ENCODE measurements at regions not wholly inside any gene's neighbourhood (a gene's known extent, or its start where the extent isn't known, plus 50 kb on each side); places are given as distances from the start of the nearest gene placed in this dataset.

DNA sequence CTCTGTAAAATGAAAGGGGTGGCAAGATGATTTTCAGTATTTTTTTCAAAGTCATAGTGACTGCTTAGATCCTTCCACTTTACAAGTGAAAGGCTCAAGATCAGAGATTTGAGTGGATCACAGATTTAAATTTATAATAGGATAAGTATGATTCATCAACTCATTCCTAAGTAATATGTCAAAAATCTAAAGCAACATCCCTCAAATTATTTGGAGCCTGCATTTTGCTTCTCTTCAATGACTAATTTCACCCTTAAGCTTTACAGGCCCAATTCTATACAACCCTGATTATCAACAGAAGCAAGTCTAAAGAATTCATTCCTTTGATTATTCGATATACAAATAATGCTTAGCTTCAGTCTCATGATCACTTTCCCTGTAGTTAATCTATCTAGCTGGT lies 93.9 kb upstream of the HEY2 start:
- no peak for ATAC-seq
- no peak overlapping the region for H3K27ac ChIP-seq
- in situ Hi-C loops (cut with MboI; ENCODE audit: low sequenced_read_pairs in 4 of 4): no loop called here

DNA sequence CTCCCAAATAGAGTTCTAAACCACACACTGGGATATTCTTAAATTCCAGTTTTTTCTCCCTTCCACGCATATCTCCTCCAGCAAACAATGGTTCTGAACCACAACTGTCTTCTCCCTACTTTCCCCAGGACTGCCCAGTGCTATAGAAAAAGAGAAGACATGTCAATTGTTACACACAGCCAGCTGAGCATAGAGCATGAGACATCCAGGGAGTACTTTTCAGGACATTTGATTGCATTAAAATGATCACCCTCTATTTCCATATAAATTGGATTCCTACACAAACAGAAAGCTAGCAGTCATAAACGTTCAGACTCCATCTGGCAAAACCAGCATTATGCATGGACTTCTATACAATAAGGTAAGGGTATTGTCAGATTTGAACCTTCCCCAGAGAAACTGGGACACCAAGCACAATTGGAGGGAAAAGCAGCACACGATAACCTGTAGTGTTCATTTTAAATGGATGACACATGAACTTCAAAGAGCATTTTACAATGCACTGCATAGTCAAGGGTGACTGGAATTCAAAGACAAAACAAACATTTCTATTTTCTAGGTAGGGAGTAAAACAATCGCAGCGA lies 93.1 kb upstream of the HEY2 start:
- H3K27ac ChIP-seq: no peak overlapping the region
- in situ Hi-C loops (cut with MboI; ENCODE audit: low sequenced_read_pairs in 4 of 4) (no loop called here), intact Hi-C loops (cut with DNase I; ENCODE audit: low total_unique reads) (no loop called here)
- H3K4me3 ChIP-seq: no peak overlapping the region
- H3K27me3 ChIP-seq: no peaks in the 10 kb centered on the region
- ATAC-seq (no peak), DNase-seq (no peak)
- H3K9me3 ChIP-seq: no peaks in the 10 kb centered on the region
- H3K36me3 ChIP-seq: no peaks in the 10 kb centered on the region
- TF ChIP-seq, protein P1, sequence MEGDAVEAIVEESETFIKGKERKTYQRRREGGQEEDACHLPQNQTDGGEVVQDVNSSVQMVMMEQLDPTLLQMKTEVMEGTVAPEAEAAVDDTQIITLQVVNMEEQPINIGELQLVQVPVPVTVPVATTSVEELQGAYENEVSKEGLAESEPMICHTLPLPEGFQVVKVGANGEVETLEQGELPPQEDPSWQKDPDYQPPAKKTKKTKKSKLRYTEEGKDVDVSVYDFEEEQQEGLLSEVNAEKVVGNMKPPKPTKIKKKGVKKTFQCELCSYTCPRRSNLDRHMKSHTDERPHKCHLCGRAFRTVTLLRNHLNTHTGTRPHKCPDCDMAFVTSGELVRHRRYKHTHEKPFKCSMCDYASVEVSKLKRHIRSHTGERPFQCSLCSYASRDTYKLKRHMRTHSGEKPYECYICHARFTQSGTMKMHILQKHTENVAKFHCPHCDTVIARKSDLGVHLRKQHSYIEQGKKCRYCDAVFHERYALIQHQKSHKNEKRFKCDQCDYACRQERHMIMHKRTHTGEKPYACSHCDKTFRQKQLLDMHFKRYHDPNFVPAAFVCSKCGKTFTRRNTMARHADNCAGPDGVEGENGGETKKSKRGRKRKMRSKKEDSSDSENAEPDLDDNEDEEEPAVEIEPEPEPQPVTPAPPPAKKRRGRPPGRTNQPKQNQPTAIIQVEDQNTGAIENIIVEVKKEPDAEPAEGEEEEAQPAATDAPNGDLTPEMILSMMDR (IDR thresholded peaks at IDR 0.05 in 4 of 5, conservative IDR thresholded peaks at IDR 0.05 in 1 of 5): no peak
- no peak for TF ChIP-seq POLR2A (IDR thresholded peaks at IDR 0.05)
- no peaks in the 10 kb centered on the region for H3K4me1 ChIP-seq

More for the DNA sequence above, 93.9 kb upstream of the HEY2 start:
- TF ChIP-seq, protein P1 (IDR thresholded peaks at IDR 0.05 in 4 of 5, conservative IDR thresholded peaks at IDR 0.05 in 1 of 5): no peak
- no peak for TF ChIP-seq POLR2A (IDR thresholded peaks at IDR 0.05)
- Histone ChIP-seq H3K9me3 (no peaks in the 10 kb centered on the region), H3K4me3 (no peak overlapping the region), H3K27me3 (no peaks in the 10 kb centered on the region), H3K4me1 (no peaks in the 10 kb centered on the region), H3K36me3 (no peaks in the 10 kb centered on the region)
- intact Hi-C loops (cut with DNase I; ENCODE audit: low total_unique reads): no loop called here
- no peak for DNase-seq

GRCh38 chr6:125658136-125658535 lies 91.3 kb upstream of the HEY2 start:
- H3K4me3 ChIP-seq: no peak overlapping the region
- ATAC-seq: no peak
- no peaks in the 10 kb centered on the region for H3K36me3 ChIP-seq
- intact Hi-C loops (cut with DNase I; ENCODE audit: low total_unique reads): no loop called here
- H3K27ac ChIP-seq: no peak overlapping the region
- no peaks in the 10 kb centered on the region for H3K27me3 ChIP-seq
- H3K4me1 ChIP-seq: no peaks in the 10 kb centered on the region
- in situ Hi-C loops (cut with MboI; ENCODE audit: low sequenced_read_pairs in 4 of 4): no loop called here
- no peaks in the 10 kb centered on the region for H3K9me3 ChIP-seq
- DNase-seq: no peak
- TF ChIP-seq, protein P1 (IDR thresholded peaks at IDR 0.05 in 4 of 5, conservative IDR thresholded peaks at IDR 0.05 in 1 of 5): no peak
- TF ChIP-seq POLR2A (IDR thresholded peaks at IDR 0.05): no peak

GRCh38 chr6:125658759-125659431 lies 90.5 kb upstream of the HEY2 start:
- TF ChIP-seq POLR2A (IDR thresholded peaks at IDR 0.05): no peak
- TF ChIP-seq, protein P1 (IDR thresholded peaks at IDR 0.05 in 4 of 5, conservative IDR thresholded peaks at IDR 0.05 in 1 of 5): no peak
- intact Hi-C loops (cut with DNase I; ENCODE audit: low total_unique reads): no loop called here
- ATAC-seq: no peak
- Histone ChIP-seq H3K27me3 (no peaks in the 10 kb centered on the region), H3K4me3 (no peak overlapping the region), H3K4me1 (no peaks in the 10 kb centered on the region), H3K36me3 (no peaks in the 10 kb centered on the region), H3K9me3 (no peaks in the 10 kb centered on the region), H3K27ac (no peak overlapping the region)
- in situ Hi-C loops (cut with MboI; ENCODE audit: low sequenced_read_pairs in 4 of 4): no loop called here
- DNase-seq: no peak
